ENCODE measurements at regions not wholly inside any gene's neighbourhood (a gene's known extent, or its start where the extent isn't known, plus 50 kb on each side); places are given as distances from the start of the nearest gene placed in this dataset.

DNA sequence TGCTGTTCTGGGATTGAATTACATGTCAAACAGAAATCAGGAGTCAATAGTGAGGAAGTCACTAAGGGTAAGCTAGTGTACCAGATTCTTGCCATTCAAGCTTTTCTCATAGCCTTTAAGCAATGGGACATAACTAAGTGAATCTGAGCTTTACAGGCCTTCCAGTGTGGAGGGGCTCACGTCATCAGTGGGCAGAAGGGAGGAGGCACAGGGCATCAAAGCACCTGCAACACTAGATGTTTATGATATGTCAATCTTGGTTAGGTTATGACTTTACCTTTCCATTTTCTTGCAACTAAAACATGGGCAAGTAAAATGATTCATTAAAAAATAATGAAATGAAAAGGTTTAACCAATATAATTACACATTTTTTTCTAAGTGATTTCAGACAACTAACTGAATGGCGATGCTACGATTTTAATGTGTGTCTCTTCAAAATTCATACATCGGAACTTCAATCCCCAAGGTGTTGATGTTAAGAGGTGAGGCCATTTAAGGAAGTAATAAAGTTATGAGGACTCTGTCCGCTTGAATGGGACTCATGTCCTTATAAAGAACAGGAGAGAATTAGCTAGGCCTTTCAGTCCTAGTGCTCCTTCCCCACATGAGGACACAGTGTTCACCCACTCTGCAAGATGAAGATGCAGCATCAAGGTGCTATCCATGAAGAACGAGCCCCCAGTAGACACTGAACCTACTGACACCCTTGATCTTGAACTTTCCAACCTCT lies 1169.2 kb upstream of the NXPH2 start:
- TF ChIP-seq ZNF548 (tag by site-specific recombination; IDR thresholded peaks at IDR 0.05): no peak
- ChIA-PET CTCF (interaction anchor here (0.7 kb wide), 1 partner anchor 42 kb away, joined by 3 read pairs; no protein-coding TSS in a partner anchor), POLR2A (no interaction called here)
- Histone ChIP-seq H3K27ac (ENCODE audit: extremely low read depth, low read depth, low read length) (no peak overlapping the region), H3K9me3 (ENCODE audit: control insufficient read depth, insufficient read depth, low read depth, low read length) (no peaks in the 10 kb centered on the region; the same call in 1 of the 2 replicates), H3K4me1 (ENCODE audit: control insufficient read depth, insufficient read depth, low read length) (no peaks in the 10 kb centered on the region), H3K36me3 (ENCODE audit: control insufficient read depth in 2 of 2, insufficient read depth in 1 of 2, low read length in 2 of 2) (no peaks in the 10 kb centered on the region), H3K4me3 (ENCODE audit: low read depth, low read length) (no peak overlapping the region)

DNA sequence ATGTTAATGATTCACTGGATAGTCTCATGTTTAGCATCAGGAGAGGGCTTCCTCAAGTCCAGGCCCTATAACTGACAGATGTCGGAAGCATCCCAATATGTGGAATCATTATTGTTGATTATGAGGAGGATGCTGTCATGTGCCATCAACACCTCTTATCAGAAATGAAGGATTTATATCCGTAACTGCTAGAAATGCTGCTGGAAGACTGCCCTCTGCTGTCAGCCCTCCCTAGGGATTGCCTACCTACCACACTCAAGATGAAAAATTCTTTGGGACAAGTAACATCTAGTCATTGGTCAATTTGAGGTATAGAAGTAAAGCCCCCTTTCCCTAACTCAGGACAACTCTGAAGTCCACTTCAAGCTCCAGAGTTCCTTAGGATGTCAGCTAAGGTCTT lies 1166.5 kb upstream of the NXPH2 start:
- no peak for TF ChIP-seq ZFP69B (tag by site-specific recombination; IDR thresholded peaks at IDR 0.05)
- TF ChIP-seq, protein P1, sequence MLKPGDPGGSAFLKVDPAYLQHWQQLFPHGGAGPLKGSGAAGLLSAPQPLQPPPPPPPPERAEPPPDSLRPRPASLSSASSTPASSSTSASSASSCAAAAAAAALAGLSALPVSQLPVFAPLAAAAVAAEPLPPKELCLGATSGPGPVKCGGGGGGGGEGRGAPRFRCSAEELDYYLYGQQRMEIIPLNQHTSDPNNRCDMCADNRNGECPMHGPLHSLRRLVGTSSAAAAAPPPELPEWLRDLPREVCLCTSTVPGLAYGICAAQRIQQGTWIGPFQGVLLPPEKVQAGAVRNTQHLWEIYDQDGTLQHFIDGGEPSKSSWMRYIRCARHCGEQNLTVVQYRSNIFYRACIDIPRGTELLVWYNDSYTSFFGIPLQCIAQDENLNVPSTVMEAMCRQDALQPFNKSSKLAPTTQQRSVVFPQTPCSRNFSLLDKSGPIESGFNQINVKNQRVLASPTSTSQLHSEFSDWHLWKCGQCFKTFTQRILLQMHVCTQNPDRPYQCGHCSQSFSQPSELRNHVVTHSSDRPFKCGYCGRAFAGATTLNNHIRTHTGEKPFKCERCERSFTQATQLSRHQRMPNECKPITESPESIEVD (tag by site-specific recombination; IDR thresholded peaks at IDR 0.05): no peak
- TF ChIP-seq, protein P2, sequence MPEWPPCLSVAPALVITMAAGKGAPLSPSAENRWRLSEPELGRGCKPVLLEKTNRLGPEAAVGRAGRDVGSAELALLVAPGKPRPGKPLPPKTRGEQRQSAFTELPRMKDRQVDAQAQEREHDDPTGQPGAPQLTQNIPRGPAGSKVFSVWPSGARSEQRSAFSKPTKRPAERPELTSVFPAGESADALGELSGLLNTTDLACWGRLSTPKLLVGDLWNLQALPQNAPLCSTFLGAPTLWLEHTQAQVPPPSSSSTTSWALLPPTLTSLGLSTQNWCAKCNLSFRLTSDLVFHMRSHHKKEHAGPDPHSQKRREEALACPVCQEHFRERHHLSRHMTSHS (tag by site-specific recombination; IDR thresholded peaks at IDR 0.05): no peak
- no peak overlapping the region for H3K4me3 ChIP-seq (ENCODE audit: low read depth, low read length)
- POLR2A ChIA-PET: no interaction called here

DNA sequence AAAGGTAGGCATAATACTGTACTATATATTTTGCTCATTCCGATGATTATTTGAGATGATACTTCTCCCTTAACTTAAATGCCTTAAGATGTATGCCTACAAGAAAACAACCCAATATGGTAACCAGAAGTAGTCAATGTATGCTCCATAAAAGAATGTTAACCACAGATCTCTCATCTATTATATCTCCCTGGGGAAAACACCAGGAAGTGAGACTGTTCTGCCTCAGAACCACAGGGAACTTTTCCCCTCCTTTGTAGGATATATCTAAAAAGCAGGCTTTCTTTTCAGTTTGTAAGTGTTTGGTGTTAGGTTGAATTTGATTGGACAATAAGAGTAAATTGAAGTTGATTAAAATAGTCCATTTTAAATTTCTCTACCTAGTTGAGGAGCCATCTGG lies 1160.5 kb upstream of the NXPH2 start:
- H3K9me3 ChIP-seq (ENCODE audit: control insufficient read depth, insufficient read depth, low read depth, low read length): no peaks in the 10 kb centered on the region
- ChIA-PET POLR2A (no interaction called here), CTCF (interaction anchor here (0.9 kb wide), 1 partner anchor 674 kb away, joined by 3 read pairs; no protein-coding TSS in a partner anchor)
- TF ChIP-seq ZNF202 (tag by site-specific recombination; IDR thresholded peaks at IDR 0.05; ENCODE audit: borderline replicate concordance) (no peak), ZNF354C (tag by site-specific recombination; IDR thresholded peaks at IDR 0.05; ENCODE audit: borderline replicate concordance, low read depth) (no peak), ZNF239 (tag by site-specific recombination; IDR thresholded peaks at IDR 0.05) (no peak), ZSCAN30 (tag by site-specific recombination; IDR thresholded peaks at IDR 0.05) (no peak), ZNF677 (tag by site-specific recombination; IDR thresholded peaks at IDR 0.05) (no peak), ZNF768 (tag by site-specific recombination; IDR thresholded peaks at IDR 0.05) (no peak), ZBTB21 (tag by site-specific recombination; IDR thresholded peaks at IDR 0.05) (no peak), ZNF530 (tag by site-specific recombination; IDR thresholded peaks at IDR 0.05; ENCODE audit: low read depth) (no peak), GLI2 (tag by site-specific recombination; IDR thresholded peaks at IDR 0.05; ENCODE audit: borderline replicate concordance, low read depth) (no peak), ZNF404 (tag by site-specific recombination; IDR thresholded peaks at IDR 0.05) (no peak), ZNF571 (tag by site-specific recombination; IDR thresholded peaks at IDR 0.05) (no peak), ZFP3 (tag by site-specific recombination; IDR thresholded peaks at IDR 0.05; ENCODE audit: low read depth) (no peak), ZNF174 (tag by site-specific recombination; IDR thresholded peaks at IDR 0.05) (no peak), REPIN1 (tag by site-specific recombination; IDR thresholded peaks at IDR 0.05; ENCODE audit: low read depth) (no peak)
- TF ChIP-seq, protein P3, sequence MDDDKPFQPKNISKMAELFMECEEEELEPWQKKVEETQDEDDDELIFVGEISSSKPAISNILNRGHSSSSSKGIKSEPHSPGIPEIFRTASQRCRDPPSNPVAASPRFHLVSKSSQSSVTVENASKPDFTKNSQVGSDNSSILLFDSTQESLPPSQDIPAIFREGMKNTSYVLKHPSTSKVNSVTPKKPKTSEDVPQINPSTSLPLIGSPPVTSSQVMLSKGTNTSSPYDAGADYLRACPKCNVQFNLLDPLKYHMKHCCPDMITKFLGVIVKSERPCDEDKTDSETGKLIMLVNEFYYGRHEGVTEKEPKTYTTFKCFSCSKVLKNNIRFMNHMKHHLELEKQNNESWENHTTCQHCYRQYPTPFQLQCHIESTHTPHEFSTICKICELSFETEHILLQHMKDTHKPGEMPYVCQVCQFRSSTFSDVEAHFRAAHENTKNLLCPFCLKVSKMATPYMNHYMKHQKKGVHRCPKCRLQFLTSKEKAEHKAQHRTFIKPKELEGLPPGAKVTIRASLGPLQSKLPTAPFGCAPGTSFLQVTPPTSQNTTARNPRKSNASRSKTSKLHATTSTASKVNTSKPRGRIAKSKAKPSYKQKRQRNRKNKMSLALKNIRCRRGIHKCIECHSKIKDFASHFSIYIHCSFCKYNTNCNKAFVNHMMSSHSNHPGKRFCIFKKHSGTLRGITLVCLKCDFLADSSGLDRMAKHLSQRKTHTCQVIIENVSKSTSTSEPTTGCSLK (tag by site-specific recombination; IDR thresholded peaks at IDR 0.05): no peak
- TF ChIP-seq, protein P4, sequence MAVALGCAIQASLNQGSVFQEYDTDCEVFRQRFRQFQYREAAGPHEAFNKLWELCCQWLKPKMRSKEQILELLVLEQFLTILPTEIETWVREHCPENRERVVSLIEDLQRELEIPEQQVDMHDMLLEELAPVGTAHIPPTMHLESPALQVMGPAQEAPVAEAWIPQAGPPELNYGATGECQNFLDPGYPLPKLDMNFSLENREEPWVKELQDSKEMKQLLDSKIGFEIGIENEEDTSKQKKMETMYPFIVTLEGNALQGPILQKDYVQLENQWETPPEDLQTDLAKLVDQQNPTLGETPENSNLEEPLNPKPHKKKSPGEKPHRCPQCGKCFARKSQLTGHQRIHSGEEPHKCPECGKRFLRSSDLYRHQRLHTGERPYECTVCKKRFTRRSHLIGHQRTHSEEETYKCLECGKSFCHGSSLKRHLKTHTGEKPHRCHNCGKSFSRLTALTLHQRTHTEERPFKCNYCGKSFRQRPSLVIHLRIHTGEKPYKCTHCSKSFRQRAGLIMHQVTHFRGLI (tag by site-specific recombination; IDR thresholded peaks at IDR 0.05): no peak
- TF ChIP-seq, protein P5, sequence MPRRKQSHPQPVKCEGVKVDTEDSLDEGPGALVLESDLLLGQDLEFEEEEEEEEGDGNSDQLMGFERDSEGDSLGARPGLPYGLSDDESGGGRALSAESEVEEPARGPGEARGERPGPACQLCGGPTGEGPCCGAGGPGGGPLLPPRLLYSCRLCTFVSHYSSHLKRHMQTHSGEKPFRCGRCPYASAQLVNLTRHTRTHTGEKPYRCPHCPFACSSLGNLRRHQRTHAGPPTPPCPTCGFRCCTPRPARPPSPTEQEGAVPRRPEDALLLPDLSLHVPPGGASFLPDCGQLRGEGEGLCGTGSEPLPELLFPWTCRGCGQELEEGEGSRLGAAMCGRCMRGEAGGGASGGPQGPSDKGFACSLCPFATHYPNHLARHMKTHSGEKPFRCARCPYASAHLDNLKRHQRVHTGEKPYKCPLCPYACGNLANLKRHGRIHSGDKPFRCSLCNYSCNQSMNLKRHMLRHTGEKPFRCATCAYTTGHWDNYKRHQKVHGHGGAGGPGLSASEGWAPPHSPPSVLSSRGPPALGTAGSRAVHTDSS (tag by site-specific recombination; IDR thresholded peaks at IDR 0.05): no peak
- H3K4me1 ChIP-seq (ENCODE audit: control insufficient read depth, insufficient read depth, low read length): no peaks in the 10 kb centered on the region
- H3K27ac ChIP-seq (ENCODE audit: extremely low read depth, low read depth, low read length): no peak overlapping the region
- no peak overlapping the region for H3K4me3 ChIP-seq (ENCODE audit: low read depth, low read length)
- no peaks in the 10 kb centered on the region for H3K36me3 ChIP-seq (ENCODE audit: control insufficient read depth in 2 of 2, insufficient read depth in 1 of 2, low read length in 2 of 2)

More for the DNA sequence above, 1166.5 kb upstream of the NXPH2 start:
- Histone ChIP-seq H3K27ac (ENCODE audit: extremely low read depth, low read depth, low read length) (no peak overlapping the region), H3K4me1 (ENCODE audit: control insufficient read depth, insufficient read depth, low read length) (no peaks in the 10 kb centered on the region), H3K36me3 (ENCODE audit: control insufficient read depth in 2 of 2, insufficient read depth in 1 of 2, low read length in 2 of 2) (no peaks in the 10 kb centered on the region), H3K9me3 (ENCODE audit: control insufficient read depth, insufficient read depth, low read depth, low read length) (no peaks in the 10 kb centered on the region; the same call in 1 of the 2 replicates)
- CTCF ChIA-PET: interaction anchor here (0.9 kb wide), 1 partner anchor 8 kb away, joined by 3 read pairs; no protein-coding TSS in a partner anchor
